SJSA1 (cell line): ENCODE measurements at regions not wholly inside any gene's neighbourhood (a gene's known extent, or its start where the extent isn't known, plus 50 kb on each side); places are given as distances from the start of the nearest gene placed in this dataset.

ENCODE experiments used
- DNase-seq, 2 experiments: peaks; one replicate each; pipeline ENCODE4 v3.0.0-alpha.2; 2015 to 2020; ENCODE audit warnings: low spot score in 2 of 2, low read depth in 1 of 2
- H3K27ac ChIP-seq: fragments of 250-450 bp; sonication (Bioruptor Pico); 2 replicates; pipeline ENCODE4 v1.5.1; 2020; ENCODE audit warnings: mild to moderate bottlenecking, moderate library complexity
- H3K27me3 ChIP-seq: fragments of 250-450 bp; sonication (Bioruptor Pico); replicated peaks from 2 replicates; pipeline ENCODE4 v1.5.1; 2020; ENCODE audit warnings: mild to moderate bottlenecking, moderate library complexity
- H3K36me3 ChIP-seq: fragments of 250-450 bp; sonication (Bioruptor Pico); 2 replicates; pipeline ENCODE4 v1.5.1; 2020; ENCODE audit warnings: mild to moderate bottlenecking
- H3K4me1 ChIP-seq: fragments of 250-450 bp; sonication (Bioruptor Pico); replicated peaks from 2 replicates; pipeline ENCODE4 v1.6.1; 2021; ENCODE audit warnings: mild to moderate bottlenecking
- H3K4me3 ChIP-seq: fragments of 250-450 bp; sonication (Bioruptor Pico); 2 replicates; pipeline ENCODE4 v1.5.1; 2020; ENCODE audit warnings: mild to moderate bottlenecking
- H3K9me3 ChIP-seq: fragments of 250-450 bp; sonication (Bioruptor Pico); replicated peaks from 2 replicates; pipeline ENCODE4 v1.5.1; 2020; ENCODE audit warnings: mild to moderate bottlenecking

- H3K4me1 ChIP-seq = no peaks in the 10 kb centered on the region
- no peaks in the 10 kb centered on the region for H3K9me3 ChIP-seq
- H3K27me3 ChIP-seq = no peaks in the 10 kb centered on the region
- H3K27ac ChIP-seq = no peak overlapping the region
- DNase-seq = no peak
- no peak overlapping the region for H3K4me3 ChIP-seq
- no peaks in the 10 kb centered on the region for H3K36me3 ChIP-seq
Observed at GRCh38 chr4:170278460-170278859, 188.7 kb upstream of the AADAT start.

DNA sequence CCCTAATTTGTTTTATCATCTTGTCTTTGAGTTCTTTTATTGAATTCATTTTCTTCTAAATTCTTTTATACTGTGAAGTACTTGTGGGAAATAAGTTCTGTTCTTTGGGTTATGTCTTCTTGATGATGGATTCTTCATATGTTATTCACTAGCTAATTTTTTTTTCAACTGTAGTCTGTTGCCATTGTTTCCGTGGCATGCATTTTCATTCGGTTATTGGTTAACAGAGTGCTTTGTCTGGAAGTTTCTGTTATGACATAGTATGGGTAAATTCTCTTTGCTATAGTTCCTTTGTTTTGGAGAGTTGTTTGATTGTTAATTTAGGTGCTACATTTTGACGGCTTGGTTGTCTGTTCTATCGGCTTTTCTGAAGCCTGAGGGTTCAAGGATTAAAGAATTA is 184.9 kb upstream of the AADAT start:
- Histone ChIP-seq H3K27ac (no peak overlapping the region), H3K4me1 (no peaks in the 10 kb centered on the region), H3K4me3 (no peak overlapping the region), H3K9me3 (no peaks in the 10 kb centered on the region), H3K27me3 (no peaks in the 10 kb centered on the region), H3K36me3 (no peaks in the 10 kb centered on the region)
- no peak for DNase-seq

GRCh38 chr4:170272959-170273358 is 183.2 kb upstream of the AADAT start:
- H3K36me3 ChIP-seq = no peaks in the 10 kb centered on the region
- no peaks in the 10 kb centered on the region for H3K4me1 ChIP-seq
- H3K9me3 ChIP-seq = no peaks in the 10 kb centered on the region
- H3K4me3 ChIP-seq = no peak overlapping the region
- H3K27ac ChIP-seq = no peak overlapping the region
- DNase-seq = no peak
- H3K27me3 ChIP-seq = no peaks in the 10 kb centered on the region

DNA sequence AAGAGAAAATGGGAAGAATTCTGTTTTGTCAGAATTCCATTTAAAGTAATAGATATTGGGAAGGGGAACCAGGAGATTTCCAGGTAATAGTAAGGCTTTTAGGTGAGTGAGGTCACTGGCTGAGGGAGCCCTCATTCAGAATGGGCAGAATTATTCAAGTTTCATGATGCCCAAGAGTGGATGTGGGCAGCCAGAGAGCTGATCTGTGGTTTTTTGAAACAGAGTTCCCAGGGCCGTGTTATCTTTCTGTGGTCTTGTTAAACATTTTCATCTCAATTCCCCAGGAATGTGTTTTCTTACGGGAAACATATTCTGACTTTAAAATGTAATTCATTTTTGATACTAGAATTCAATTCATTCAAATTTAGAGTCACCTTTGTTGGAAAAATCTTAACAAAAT is 182.0 kb upstream of the AADAT start:
- H3K27me3 ChIP-seq = no peaks in the 10 kb centered on the region
- no peaks in the 10 kb centered on the region for H3K4me1 ChIP-seq
- H3K36me3 ChIP-seq = no peaks in the 10 kb centered on the region
- H3K9me3 ChIP-seq = no peaks in the 10 kb centered on the region
- H3K4me3 ChIP-seq = no peak overlapping the region
- no peak overlapping the region for H3K27ac ChIP-seq
- DNase-seq = no peak

GRCh38 chr4:170270628-170271027 is 180.9 kb upstream of the AADAT start:
- Histone ChIP-seq H3K27me3 (no peaks in the 10 kb centered on the region), H3K27ac (no peak overlapping the region), H3K9me3 (no peaks in the 10 kb centered on the region), H3K4me1 (no peaks in the 10 kb centered on the region), H3K36me3 (no peaks in the 10 kb centered on the region), H3K4me3 (no peak overlapping the region)
- DNase-seq = no peak

GRCh38 chr4:170269950-170270349 is 180.2 kb upstream of the AADAT start:
- no peaks in the 10 kb centered on the region for H3K36me3 ChIP-seq

GRCh38 chr4:170259631-170260153 is 169.9 kb upstream of the AADAT start:
- DNase-seq = peak; percentile 62 to 74
- Histone ChIP-seq H3K9me3 (no peaks in the 10 kb centered on the region), H3K4me1 (no peaks in the 10 kb centered on the region), H3K4me3 (no peak overlapping the region), H3K27me3 (no peaks in the 10 kb centered on the region), H3K36me3 (no peaks in the 10 kb centered on the region), H3K27ac (no peak overlapping the region)

More at GRCh38 chr4:170269950-170270349, 180.2 kb upstream of the AADAT start:
- DNase-seq = no peak
- no peaks in the 10 kb centered on the region for H3K4me1 ChIP-seq
- H3K27ac ChIP-seq = no peak overlapping the region
- H3K4me3 ChIP-seq = no peak overlapping the region
- H3K9me3 ChIP-seq = no peaks in the 10 kb centered on the region
- no peaks in the 10 kb centered on the region for H3K27me3 ChIP-seq

- no peak for DNase-seq
- H3K4me3 ChIP-seq = no peak overlapping the region
- no peaks in the 10 kb centered on the region for H3K9me3 ChIP-seq
- H3K36me3 ChIP-seq = no peaks in the 10 kb centered on the region
- H3K27me3 ChIP-seq = no peaks in the 10 kb centered on the region
- H3K27ac ChIP-seq = no peak overlapping the region
- H3K4me1 ChIP-seq = no peaks in the 10 kb centered on the region
Observed at GRCh38 chr4:170256807-170257206, 167.1 kb upstream of the AADAT start.

DNA sequence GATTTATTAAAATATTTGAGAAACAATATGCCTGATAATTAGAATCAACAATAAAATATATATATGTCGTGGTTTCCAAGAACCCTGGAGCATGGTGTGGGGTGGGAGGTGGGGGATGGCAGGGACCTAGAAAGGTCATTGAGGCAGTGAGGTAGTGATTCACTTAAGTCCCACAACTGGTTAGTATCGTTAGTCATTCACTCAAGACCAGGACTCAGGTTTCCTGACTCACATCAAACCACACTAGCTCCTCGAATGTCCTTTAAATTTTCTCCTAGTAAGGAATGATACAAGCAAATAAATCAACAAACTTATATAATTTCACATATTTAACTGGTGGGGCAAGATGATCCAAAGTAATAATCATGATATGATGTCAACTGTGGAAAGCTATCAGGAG is 158.8 kb upstream of the AADAT start:
- DNase-seq = no peak
- H3K9me3 ChIP-seq = no peaks in the 10 kb centered on the region
- H3K36me3 ChIP-seq = no peaks in the 10 kb centered on the region

GRCh38 chr4:170248029-170248428 is 158.3 kb upstream of the AADAT start:
- no peak for DNase-seq
- H3K27me3 ChIP-seq = no peaks in the 10 kb centered on the region
- no peaks in the 10 kb centered on the region for H3K36me3 ChIP-seq
- no peaks in the 10 kb centered on the region for H3K4me1 ChIP-seq
- H3K4me3 ChIP-seq = no peak overlapping the region
- H3K9me3 ChIP-seq = no peaks in the 10 kb centered on the region
- no peak overlapping the region for H3K27ac ChIP-seq

More for the DNA sequence above, 158.8 kb upstream of the AADAT start:
- H3K27me3 ChIP-seq = no peaks in the 10 kb centered on the region
- H3K27ac ChIP-seq = no peak overlapping the region
- H3K4me3 ChIP-seq = no peak overlapping the region
- H3K4me1 ChIP-seq = no peaks in the 10 kb centered on the region

DNA sequence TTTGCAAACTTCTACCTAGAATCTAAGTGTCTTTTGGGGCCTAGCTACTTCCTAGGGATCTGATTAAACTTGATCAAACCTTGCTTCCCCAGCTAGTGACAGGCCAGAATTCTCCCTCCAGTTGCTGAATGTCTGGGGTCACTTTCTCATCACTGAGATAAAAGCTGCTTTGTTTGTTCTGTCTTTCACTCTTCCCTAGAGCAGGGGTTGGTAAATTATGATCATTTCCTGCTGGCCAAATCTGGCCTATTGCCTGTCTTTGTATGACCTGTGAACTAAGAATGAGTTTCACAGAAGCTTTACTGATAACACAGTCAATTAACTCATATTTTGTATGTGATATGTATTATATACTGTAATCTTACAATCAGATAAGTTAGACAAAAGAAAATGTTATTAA is 157.8 kb upstream of the AADAT start:
- no peak for DNase-seq
- no peaks in the 10 kb centered on the region for H3K27me3 ChIP-seq
- no peak overlapping the region for H3K27ac ChIP-seq
- no peaks in the 10 kb centered on the region for H3K4me1 ChIP-seq
- no peak overlapping the region for H3K4me3 ChIP-seq
- H3K36me3 ChIP-seq = no peaks in the 10 kb centered on the region
- no peaks in the 10 kb centered on the region for H3K9me3 ChIP-seq

DNA sequence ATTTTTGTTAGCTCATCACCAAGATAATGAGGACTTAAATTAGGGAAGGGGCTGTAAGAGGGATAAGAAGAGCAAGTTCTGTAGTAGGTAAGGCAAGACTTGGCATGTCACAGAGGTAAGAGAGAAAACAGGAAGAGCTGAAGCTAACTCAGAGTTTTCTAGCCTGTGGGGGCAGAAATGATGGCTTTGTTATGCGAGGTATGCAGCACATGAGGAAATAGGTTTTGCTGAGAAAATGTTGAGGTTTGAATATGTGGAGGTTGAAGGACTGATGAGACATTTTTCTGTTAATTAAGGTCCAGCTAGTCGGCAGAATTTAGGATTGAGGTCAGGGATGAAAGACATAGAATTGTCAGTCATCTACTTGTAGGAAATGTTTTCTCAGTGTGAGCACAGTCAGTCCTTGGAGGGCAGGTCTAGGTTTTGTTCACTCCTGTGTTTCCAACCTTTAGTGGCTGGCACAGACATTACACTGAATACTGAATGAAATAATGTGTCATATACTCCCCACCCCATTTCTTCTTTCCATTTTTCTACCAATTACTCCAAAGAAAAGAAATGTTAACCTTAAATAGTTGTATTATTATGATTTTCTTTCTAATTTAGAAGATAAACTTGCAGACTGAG is 154.0 kb upstream of the AADAT start:
- no peaks in the 10 kb centered on the region for H3K36me3 ChIP-seq
- no peak overlapping the region for H3K27ac ChIP-seq
- no peak overlapping the region for H3K4me3 ChIP-seq
- H3K4me1 ChIP-seq = no peaks in the 10 kb centered on the region
- H3K9me3 ChIP-seq = no peaks in the 10 kb centered on the region
- no peak for DNase-seq
- no peaks in the 10 kb centered on the region for H3K27me3 ChIP-seq

DNA sequence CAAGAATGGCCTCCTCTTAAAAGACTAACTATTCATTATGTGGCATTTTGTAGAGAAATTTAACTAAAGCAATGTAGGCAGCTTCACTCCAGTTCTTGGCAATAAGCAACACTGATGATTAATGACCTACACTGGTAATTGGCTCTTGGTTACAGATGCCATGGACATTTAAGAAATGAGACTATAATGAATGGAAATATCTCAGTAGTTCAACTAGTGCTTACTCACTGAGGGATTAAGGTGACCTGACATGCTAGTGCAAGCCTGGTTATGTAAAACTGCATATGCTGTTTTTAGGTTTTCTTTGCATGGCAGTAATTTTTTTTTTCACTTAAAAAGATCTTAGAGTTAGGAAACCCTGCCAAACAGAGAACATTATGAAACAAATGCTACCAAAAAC is 152.7 kb upstream of the AADAT start:
- Histone ChIP-seq H3K4me3 (no peak overlapping the region), H3K27me3 (no peaks in the 10 kb centered on the region), H3K36me3 (no peaks in the 10 kb centered on the region), H3K27ac (no peak overlapping the region), H3K4me1 (no peaks in the 10 kb centered on the region), H3K9me3 (no peaks in the 10 kb centered on the region)
- DNase-seq = no peak

DNA sequence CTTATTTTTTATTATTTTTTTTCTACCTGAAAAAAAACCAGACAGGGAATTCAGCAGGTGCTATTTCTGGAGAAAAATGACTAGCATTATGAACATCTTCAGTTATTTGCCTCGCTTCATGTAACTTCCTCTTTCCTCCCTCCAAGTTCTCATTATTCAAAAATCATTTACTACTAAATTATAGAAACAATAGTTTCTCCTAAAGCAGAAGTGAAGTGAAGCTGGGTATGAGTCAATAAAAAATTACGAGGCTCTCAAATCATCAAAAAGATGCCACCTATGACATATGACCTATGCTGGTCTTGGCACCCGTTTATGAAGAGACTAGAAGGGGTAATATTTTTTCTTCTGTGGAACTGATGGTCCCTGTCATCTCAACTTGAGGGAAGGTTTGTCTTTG is 145.0 kb upstream of the AADAT start:
- Histone ChIP-seq H3K4me3 (no peak overlapping the region), H3K36me3 (no peaks in the 10 kb centered on the region), H3K27me3 (no peaks in the 10 kb centered on the region), H3K27ac (no peak overlapping the region), H3K4me1 (no peaks in the 10 kb centered on the region), H3K9me3 (no peaks in the 10 kb centered on the region)
- DNase-seq = no peak

DNA sequence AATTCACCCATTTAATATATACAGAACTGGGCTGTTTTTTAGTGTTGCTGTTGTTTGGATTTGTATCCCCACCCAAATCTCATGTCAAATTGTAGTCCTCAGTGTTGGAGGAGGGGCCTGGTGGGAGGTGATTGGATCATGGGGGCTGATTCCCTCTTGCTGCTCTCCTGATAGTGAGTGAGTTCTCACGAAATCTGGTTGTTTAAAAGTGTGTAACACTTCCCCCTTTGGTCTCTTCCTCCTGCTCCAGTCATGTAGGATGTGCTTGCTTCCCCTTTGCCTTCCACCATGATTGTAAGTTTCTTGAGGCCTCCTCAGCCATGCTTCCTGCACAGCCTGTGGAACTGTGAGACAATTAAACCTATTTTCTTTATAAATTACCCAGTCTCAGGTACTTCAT is 141.6 kb upstream of the AADAT start:
- no peak for DNase-seq
- Histone ChIP-seq H3K27me3 (no peaks in the 10 kb centered on the region), H3K9me3 (no peaks in the 10 kb centered on the region), H3K4me3 (no peak overlapping the region), H3K36me3 (no peaks in the 10 kb centered on the region), H3K27ac (no peak overlapping the region), H3K4me1 (no peaks in the 10 kb centered on the region)
